ENCODE measurements at regions not wholly inside any gene's neighbourhood (a gene's known extent, or its start where the extent isn't known, plus 50 kb on each side); places are given as distances from the start of the nearest gene placed in this dataset.

GRCh38 chr19:30997222-30997621 is 352.0 kb downstream of the TSHZ3 start:
- POLR2A ChIA-PET, result no interaction called here
- no peak for ATAC-seq

GRCh38 chr19:30978639-30979038 is 370.6 kb downstream of the TSHZ3 start:
- Mint-ChIP-seq H3K36me3 (peaks cover 14% of the 10 kb centered on the region), H3K9me3 (peaks cover 25% of the 10 kb centered on the region), H3K27ac (peak overlapping the region; percentile 70), H3K4me1 (peaks cover 19% of the 10 kb centered on the region), H3K27me3 (ENCODE audit: low read depth) (no peaks in the 10 kb centered on the region), H3K4me3 (peak overlapping the region; percentile 33)
- ATAC-seq, result peak; percentile 62; the same call in 1 of the 2 replicates
- TF ChIP-seq JUN (CRISPR knock-in tag; IDR thresholded peaks at IDR 0.05) (no peak), USF2 (CRISPR knock-in tag; IDR thresholded peaks at IDR 0.05) (peak; percentile 27; the same call in 1 of the 2 replicates), ERG (CRISPR knock-in tag; IDR thresholded peaks at IDR 0.05) (no peak)
- ChIA-PET POLR2A (no interaction called here), CTCF (no interaction called here)
- no peak for DNase-seq (ENCODE audit: low spot score)

More at GRCh38 chr19:30997222-30997621, 352.0 kb downstream of the TSHZ3 start:
- Mint-ChIP-seq H3K27ac (no peak overlapping the region), H3K36me3 (no peaks in the 10 kb centered on the region), H3K4me1 (no peaks in the 10 kb centered on the region), H3K27me3 (ENCODE audit: low read depth) (no peaks in the 10 kb centered on the region; the same call in 1 of the 2 replicates), H3K9me3 (no peaks in the 10 kb centered on the region), H3K4me3 (no peak overlapping the region)
- no peak for DNase-seq (ENCODE audit: low spot score)
- CTCF ChIA-PET, result no interaction called here
- TF ChIP-seq TEAD4 (CRISPR knock-in tag; IDR thresholded peaks at IDR 0.05), result no peak
- no peak for TF ChIP-seq TP53 (CRISPR knock-in tag; IDR thresholded peaks at IDR 0.05)
- no peak for TF ChIP-seq CREM (CRISPR knock-in tag; IDR thresholded peaks at IDR 0.05)
- no peak for TF ChIP-seq FOXP1 (CRISPR knock-in tag; IDR thresholded peaks at IDR 0.05; ENCODE audit: borderline replicate concordance)
- TF ChIP-seq MLX (CRISPR knock-in tag; IDR thresholded peaks at IDR 0.05), result no peak
- no peak for TF ChIP-seq AR (CRISPR knock-in tag; IDR thresholded peaks at IDR 0.05)
- no peak for TF ChIP-seq RORB (CRISPR knock-in tag; IDR thresholded peaks at IDR 0.05)
- TF ChIP-seq ZNF219 (CRISPR knock-in tag; IDR thresholded peaks at IDR 0.05; ENCODE audit: borderline replicate concordance), result no peak

- POLR2A ChIA-PET, result no interaction called here
- H3K27me3 Mint-ChIP-seq (ENCODE audit: low read depth), result no peaks in the 10 kb centered on the region
- no peak overlapping the region for H3K4me3 Mint-ChIP-seq
- no peak overlapping the region for H3K27ac Mint-ChIP-seq
- TF ChIP-seq E2F5 (CRISPR knock-in tag; IDR thresholded peaks at IDR 0.05), result no peak
- TF ChIP-seq ZNF232 (CRISPR knock-in tag; IDR thresholded peaks at IDR 0.05), result no peak
- TF ChIP-seq ZNF138 (CRISPR knock-in tag; conservative IDR thresholded peaks at IDR 0.05), result no peak
- TF ChIP-seq ZNF423 (CRISPR knock-in tag; IDR thresholded peaks at IDR 0.05), result no peak
- no peak for TF ChIP-seq ZNF396 (CRISPR knock-in tag; IDR thresholded peaks at IDR 0.05; ENCODE audit: borderline replicate concordance)
- TF ChIP-seq ATF2 (CRISPR knock-in tag; IDR thresholded peaks at IDR 0.05; ENCODE audit: borderline replicate concordance, low read depth), result no peak
- no peak for TF ChIP-seq ESRRA (CRISPR knock-in tag; IDR thresholded peaks at IDR 0.05; ENCODE audit: borderline replicate concordance)
- peaks cover 5% of the 10 kb centered on the region; the same call in 1 of the 2 replicates for H3K9me3 Mint-ChIP-seq
- DNase-seq (ENCODE audit: low spot score) (no peak), ATAC-seq (no peak)
- H3K36me3 Mint-ChIP-seq, result no peaks in the 10 kb centered on the region
- CTCF ChIA-PET, result no interaction called here
- H3K4me1 Mint-ChIP-seq, result peaks cover 3% of the 10 kb centered on the region; the same call in 1 of the 2 replicates
These were observed 379.6 kb downstream of the TSHZ3 start for GRCh38 chr19:30969591-30969990.
